ENCODE measurements at regions not wholly inside any gene's neighbourhood (a gene's known extent, or its start where the extent isn't known, plus 50 kb on each side); places are given as distances from the start of the nearest gene placed in this dataset.
A peak's percentile ranks its signal among the peaks of the same experiment; 100 is the strongest.

- no peak for DNase-seq
- POLR2A ChIA-PET, result no interaction called here
- Histone ChIP-seq H3K27ac (ENCODE audit: low read depth in 2 of 2, low read length in 1 of 2) (no peak overlapping the region), H3K4me1 (ENCODE audit: control insufficient read depth in 1 of 2, insufficient read depth in 2 of 2, low read depth in 1 of 2, low read length in 1 of 2) (peaks cover 0 to 14% of the 10 kb centered on the region in 2 experiments; a peak in 1 of 4 replicates), H3K4me2 (no peak overlapping the region), H3K9me2 (no peaks in the 10 kb centered on the region), H3K36me3 (replicated peaks in 1 of 2; ENCODE audit: control insufficient read depth in 1 of 2, insufficient read depth in 2 of 2, low read length in 1 of 2) (no peaks in the 10 kb centered on the region), H3F3A (replicated peaks; ENCODE audit: insufficient read depth) (no peaks in the 10 kb centered on the region), H4K20me1 (ENCODE audit: insufficient read depth) (no peaks in the 10 kb centered on the region), H2AFZ (ENCODE audit: low read depth) (no peak overlapping the region), H3K27me3 (ENCODE audit: insufficient read depth) (no peaks in the 10 kb centered on the region), H3K4me3 (ENCODE audit: low read depth in 2 of 2, low read length in 1 of 2) (no peak overlapping the region), H3K9ac (no peak overlapping the region), H3K9me3 (no peaks in the 10 kb centered on the region), H3K79me2 (ENCODE audit: insufficient read depth) (no peaks in the 10 kb centered on the region)
- TF ChIP-seq POLR2AphosphoS5 (IDR thresholded peaks at IDR 0.05; ENCODE audit: low read depth, low read length), result no peak
- TF ChIP-seq MXI1 (IDR thresholded peaks at IDR 0.05; ENCODE audit: low read depth, low read length), result no peak
- TF ChIP-seq TEAD4 (IDR thresholded peaks at IDR 0.05; ENCODE audit: borderline replicate concordance, insufficient read depth), result no peak
- TF ChIP-seq FOXJ3 (CRISPR knock-in tag; IDR thresholded peaks at IDR 0.05), result no peak
- 31% methylated on average over 3 of the region's 3 CpGs for WGBS (ENCODE audit: low lambda C conversion rate)
- CTCF ChIA-PET, result interaction anchor here (1.8 to 2.9 kb wide), 3 partner anchors 8 to 341 kb away, joined by 5 to 14 read pairs (median 7); no protein-coding TSS in a partner anchor
Measured at GRCh38 chr9:89943728-89944127, 338.9 kb downstream of the GADD45G start.

GRCh38 chr9:89945133-89945532, 340.3 kb downstream of the GADD45G start:
- ChIA-PET CTCF (interaction anchor here (0.9 to 2.9 kb wide), 5 partner anchors 9 to 347 kb away, joined by 3 to 14 read pairs (median 6); no protein-coding TSS in a partner anchor), POLR2A (no interaction called here)
- no peaks in the 10 kb centered on the region for H3F3A ChIP-seq (replicated peaks; ENCODE audit: insufficient read depth)
- H3K27me3 ChIP-seq (ENCODE audit: insufficient read depth), result no peaks in the 10 kb centered on the region
- DNase-seq, result no peak
- no peak overlapping the region for H3K4me2 ChIP-seq
- H3K4me3 ChIP-seq (ENCODE audit: low read depth in 2 of 2, low read length in 1 of 2), result no peak overlapping the region
- no peaks in the 10 kb centered on the region for H3K9me3 ChIP-seq
- no peaks in the 10 kb centered on the region for H3K36me3 ChIP-seq (replicated peaks in 1 of 2; ENCODE audit: control insufficient read depth in 1 of 2, insufficient read depth in 2 of 2, low read length in 1 of 2)
- WGBS (ENCODE audit: low lambda C conversion rate), result 61% methylated on average over 3 of the region's 4 CpGs
- no peak for TF ChIP-seq ELF1 (IDR thresholded peaks at IDR 0.05)
- TF ChIP-seq IRF3 (IDR thresholded peaks at IDR 0.05; ENCODE audit: low read depth, low read length), result no peak
- no peak for TF ChIP-seq EZH2phosphoT487 (IDR thresholded peaks at IDR 0.05; ENCODE audit: borderline replicate concordance, low read depth)
- peak; percentile 26; the same call in 1 of the 2 replicates for TF ChIP-seq RAD21 (IDR thresholded peaks at IDR 0.05; ENCODE audit: low read length)
- no peak for TF ChIP-seq POLR2AphosphoS5 (IDR thresholded peaks at IDR 0.05; ENCODE audit: low read depth, low read length)
- no peak for TF ChIP-seq FOXM1 (IDR thresholded peaks at IDR 0.05; ENCODE audit: low read depth)
- TF ChIP-seq REST (IDR thresholded peaks at IDR 0.05; ENCODE audit: low read depth, low read length), result no peak
- no peak for TF ChIP-seq TCF12 (IDR thresholded peaks at IDR 0.05)
- no peak for TF ChIP-seq PBX3 (IDR thresholded peaks at IDR 0.05)
- no peak overlapping the region for H2AFZ ChIP-seq (ENCODE audit: low read depth)
- no peaks in the 10 kb centered on the region for H3K79me2 ChIP-seq (ENCODE audit: insufficient read depth)
- H3K4me1 ChIP-seq (ENCODE audit: control insufficient read depth in 1 of 2, insufficient read depth in 2 of 2, low read depth in 1 of 2, low read length in 1 of 2), result peaks cover 0 to 14% of the 10 kb centered on the region in 2 experiments; a peak in 1 of 4 replicates
- no peak overlapping the region for H3K27ac ChIP-seq (ENCODE audit: low read depth in 2 of 2, low read length in 1 of 2)
- no peak overlapping the region for H3K9ac ChIP-seq
- H4K20me1 ChIP-seq (ENCODE audit: insufficient read depth), result no peaks in the 10 kb centered on the region
- H3K9me2 ChIP-seq, result no peaks in the 10 kb centered on the region

Measured in SK-N-SH (cell line).